GM19324 (cell line): ENCODE measurements at regions not wholly inside any gene's neighbourhood (a gene's known extent, or its start where the extent isn't known, plus 50 kb on each side); places are given as distances from the start of the nearest gene placed in this dataset.

Source experiments
- ATAC-seq: cut with Tn5 transposase; IDR thresholded peaks from one replicate; pipeline ENCODE4 v1.9.1; 2021; ENCODE audit warnings: mild to moderate bottlenecking, moderate library complexity; ENCODE audit not compliant: unreplicated experiment, low FRiP score

- ATAC-seq: no peak
Observed at GRCh38 chr20:40738976-40739375, 49.9 kb upstream of the MAFB start.

DNA sequence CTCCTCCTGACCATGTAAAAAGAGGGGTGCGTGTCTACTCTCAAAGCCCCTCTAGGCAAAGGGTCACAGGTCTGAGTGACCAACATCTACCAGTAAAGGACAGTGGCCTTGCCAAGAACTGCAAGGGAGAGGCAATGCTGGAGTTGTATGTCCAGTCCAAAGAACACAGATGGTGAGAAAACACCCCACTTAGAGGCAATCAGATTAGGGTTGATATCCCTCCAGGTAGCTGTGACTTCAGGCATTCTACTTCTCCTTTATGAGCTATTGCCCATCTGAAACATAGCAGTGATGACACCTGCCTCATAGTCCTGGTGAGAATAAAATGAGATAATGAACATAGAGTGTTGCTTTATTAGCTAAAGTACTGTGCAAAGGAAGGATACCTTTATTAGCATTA, 50.8 kb upstream of the MAFB start:
- ATAC-seq: no peak

- no peak for ATAC-seq
Observed at GRCh38 chr20:40741507-40742106, 52.6 kb upstream of the MAFB start.

- ATAC-seq: no peak
Observed at GRCh38 chr20:40743141-40743775, 54.2 kb upstream of the MAFB start.

- ATAC-seq: no peak
Observed at GRCh38 chr20:40744072-40744817, 55.2 kb upstream of the MAFB start.

- ATAC-seq: no peak
Observed at GRCh38 chr20:40744818-40745175, 55.8 kb upstream of the MAFB start.

DNA sequence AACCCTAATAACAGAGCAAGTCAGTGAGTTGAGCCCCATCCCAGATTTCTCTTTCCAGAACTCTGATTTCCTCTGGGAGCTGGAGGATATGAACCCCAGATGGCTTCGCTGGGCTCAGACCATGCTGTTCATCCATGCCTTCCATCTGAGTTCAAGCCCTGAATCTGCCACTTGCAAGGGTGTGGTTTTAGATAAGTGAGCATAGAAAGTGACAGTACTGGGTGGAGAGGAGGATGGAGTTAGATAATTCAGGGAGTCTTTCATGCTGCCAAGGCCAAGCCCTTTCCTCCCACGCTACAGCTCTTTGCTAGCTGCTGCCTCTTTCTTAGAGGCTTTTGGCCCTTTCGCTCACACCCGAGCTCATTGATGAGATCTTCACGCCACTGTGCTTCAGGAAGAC, 57.2 kb upstream of the MAFB start:
- ATAC-seq: no peak

DNA sequence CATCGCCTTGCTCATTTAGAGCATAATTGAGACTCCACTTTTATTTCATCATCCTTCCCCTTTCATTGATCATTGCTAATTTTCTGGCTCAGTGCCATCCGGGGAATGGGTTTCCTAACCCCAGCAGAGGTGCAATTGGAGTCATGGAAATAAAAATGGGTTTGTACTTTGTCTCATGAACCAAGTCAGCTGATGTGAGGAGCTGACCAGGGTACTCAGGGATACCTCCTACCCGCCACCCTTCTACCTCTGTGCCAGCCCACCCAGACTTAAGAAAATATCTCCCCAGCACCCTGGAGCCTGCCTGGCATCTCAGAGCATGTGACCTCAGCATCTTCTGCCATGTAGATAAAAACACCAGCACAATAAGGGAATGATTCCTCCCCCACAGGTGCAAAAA, 59.1 kb upstream of the MAFB start:
- no peak for ATAC-seq

GRCh38 chr20:40749985-40750506, 61.0 kb upstream of the MAFB start:
- ATAC-seq: no peak

- no peak for ATAC-seq
Observed at GRCh38 chr20:40750541-40751035, 61.6 kb upstream of the MAFB start.

GRCh38 chr20:40753472-40753871, 64.4 kb upstream of the MAFB start:
- ATAC-seq: no peak

GRCh38 chr20:40754339-40754943, 65.4 kb upstream of the MAFB start:
- ATAC-seq: no peak

DNA sequence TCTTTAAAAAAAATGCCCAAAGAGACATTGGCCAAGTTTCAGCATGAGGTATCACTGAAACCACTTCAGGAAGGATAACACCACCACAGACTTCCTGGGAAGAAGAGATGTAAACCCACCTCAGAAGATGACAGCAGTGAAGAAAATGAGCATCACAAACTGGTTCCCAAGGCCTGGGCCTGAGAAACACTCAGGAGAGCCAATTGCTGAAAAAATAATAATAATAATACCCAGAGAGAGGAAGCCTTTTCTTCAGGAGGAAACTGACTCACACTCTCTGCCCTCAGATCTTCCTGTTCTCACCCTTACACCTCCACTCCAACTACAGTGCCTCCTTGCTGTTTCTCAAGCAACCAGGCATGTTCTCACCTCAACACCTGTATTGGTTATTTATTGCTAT, 68.1 kb upstream of the MAFB start:
- no peak for ATAC-seq

DNA sequence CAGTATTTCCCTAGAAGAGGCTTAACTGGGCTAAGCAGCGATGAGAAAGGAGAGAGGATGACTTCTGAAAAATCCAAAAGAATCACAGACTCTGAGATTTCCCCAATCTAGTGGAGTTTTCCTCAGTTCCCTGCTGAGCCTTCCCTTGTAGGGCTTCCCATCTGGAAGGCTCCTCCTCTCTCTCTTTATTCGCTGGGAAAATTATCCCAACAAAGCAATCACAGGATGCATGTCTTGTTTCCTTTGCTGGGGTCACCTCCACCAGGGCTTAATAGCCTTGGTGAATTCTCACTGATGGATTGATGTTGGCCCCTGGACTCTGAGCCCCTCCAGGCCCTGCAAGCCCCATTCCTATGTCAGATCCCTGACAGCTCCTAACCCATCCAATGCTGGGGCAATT, 69.8 kb upstream of the MAFB start:
- no peak for ATAC-seq

DNA sequence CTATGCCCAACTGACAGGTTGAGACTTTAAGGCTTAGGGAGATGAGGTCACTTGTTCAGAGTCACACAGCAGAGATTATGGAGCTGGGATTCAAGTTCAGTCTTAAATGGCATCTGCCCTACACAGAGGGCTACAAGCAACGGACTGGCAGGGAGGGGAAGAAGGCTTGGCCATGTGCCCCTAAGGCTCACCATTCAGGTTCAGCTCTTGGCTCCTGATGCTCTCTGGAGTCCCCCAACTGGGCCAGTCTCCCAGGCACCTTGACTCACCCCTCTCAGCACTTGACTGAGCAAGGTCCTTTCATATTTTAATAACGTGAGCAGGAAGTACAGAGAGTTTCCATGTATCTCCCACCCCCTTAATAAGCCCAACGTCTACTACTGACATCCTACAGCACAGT, 71.4 kb upstream of the MAFB start:
- no peak for ATAC-seq

GRCh38 chr20:40763646-40764295, 74.7 kb upstream of the MAFB start:
- ATAC-seq: no peak

GRCh38 chr20:40765814-40766480, 76.9 kb upstream of the MAFB start:
- ATAC-seq: no peak

DNA sequence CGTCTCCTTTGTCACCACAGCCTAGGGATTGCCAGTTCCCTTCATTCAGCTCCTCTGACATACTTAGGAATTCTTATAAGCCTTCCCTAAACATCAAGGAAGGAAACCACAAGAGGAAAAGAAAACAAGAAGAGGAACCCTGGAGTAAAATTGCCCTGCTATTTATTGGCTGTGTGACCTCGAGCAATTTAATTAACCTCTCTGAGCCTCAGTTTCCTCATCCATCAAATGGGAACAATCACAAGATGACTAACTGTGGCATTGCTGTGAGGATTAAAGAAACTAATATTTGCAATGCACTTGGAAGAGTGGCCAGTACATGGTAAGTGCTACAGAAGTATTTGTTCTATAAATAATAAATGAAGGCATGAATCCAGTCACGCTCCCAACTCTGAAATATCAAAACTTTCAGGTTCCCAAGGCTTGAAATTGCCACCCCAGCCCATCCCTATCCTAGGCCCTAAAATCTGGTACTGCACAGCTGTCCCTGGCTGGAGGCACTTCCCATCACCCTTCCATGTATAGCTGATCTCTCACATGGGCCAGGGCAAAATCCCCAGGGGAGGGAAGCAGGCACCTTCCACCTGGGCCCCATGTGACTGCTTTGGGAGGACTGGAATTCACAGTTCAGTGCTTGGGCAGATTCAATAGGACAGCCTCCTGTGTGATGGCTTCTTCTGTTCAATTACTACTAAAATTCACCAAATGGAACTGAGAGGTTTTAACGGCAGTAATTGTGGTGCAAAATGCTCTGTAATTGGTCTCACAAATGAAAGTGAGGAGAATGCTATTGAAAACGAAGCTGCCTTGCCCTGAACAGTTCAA, 78.0 kb upstream of the MAFB start:
- no peak for ATAC-seq

DNA sequence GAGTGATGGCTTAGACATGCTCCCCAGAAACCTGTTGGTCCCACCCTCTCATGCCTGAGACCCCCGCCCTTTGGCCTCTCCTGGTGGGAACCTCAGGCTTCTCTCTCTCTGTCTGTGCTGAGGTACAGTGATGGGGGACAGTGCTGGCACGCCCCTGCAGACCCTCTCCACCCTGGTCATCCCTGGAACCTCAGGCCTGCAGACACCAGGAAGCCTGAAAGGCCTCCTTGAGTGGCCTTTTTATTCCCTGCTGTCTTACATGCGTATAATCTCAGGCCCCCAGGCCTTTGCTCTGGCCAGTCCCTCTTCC, 78.5 kb upstream of the MAFB start:
- no peak for ATAC-seq

GRCh38 chr20:40768105-40768504, 79.1 kb upstream of the MAFB start:
- ATAC-seq: no peak
